ENCODE measurements at regions not wholly inside any gene's neighbourhood (a gene's known extent, or its start where the extent isn't known, plus 50 kb on each side); places are given as distances from the start of the nearest gene placed in this dataset.

- intact Hi-C loops (cut with micrococcal nuclease; ENCODE audit: unreplicated experiment), result no loop called here
- TF ChIP-seq CTCF (IDR thresholded peaks at IDR 0.05; ENCODE audit: insufficient read depth in 1 of 2, low read depth in 1 of 2, low read length in 1 of 2, severe bottlenecking in 1 of 2, unreplicated experiment in 1 of 2), result no peak
- no peak overlapping the region for H3K4me3 ChIP-seq (ENCODE audit: low read depth, low read length)
- no peaks in the 10 kb centered on the region for H3K4me1 Mint-ChIP-seq (ENCODE audit: low read depth, unreplicated experiment)
- no peaks in the 10 kb centered on the region for H3K36me3 Mint-ChIP-seq (ENCODE audit: insufficient read depth, unreplicated experiment)
- H3K27ac Mint-ChIP-seq (ENCODE audit: unreplicated experiment), result no peak overlapping the region
- H3K9me3 Mint-ChIP-seq (ENCODE audit: unreplicated experiment), result no peaks in the 10 kb centered on the region
- POLR2A ChIA-PET, result no interaction called here
- no peaks in the 10 kb centered on the region for H3K27me3 ChIP-seq (replicated peaks; ENCODE audit: control insufficient read depth, insufficient read depth, low read length)
- H3K4me1 ChIP-seq, result no peaks in the 10 kb centered on the region
- no peak for DNase-seq
- no peaks in the 10 kb centered on the region for H3K9me3 ChIP-seq
- CTCF ChIA-PET, result no interaction called here
- H3K27me3 Mint-ChIP-seq (ENCODE audit: insufficient read depth, unreplicated experiment), result no peaks in the 10 kb centered on the region
- H3K4me3 Mint-ChIP-seq (ENCODE audit: unreplicated experiment), result no peak overlapping the region
- no TSS peak for BruUV-seq (replicated peaks)
- H3K36me3 ChIP-seq (ENCODE audit: control insufficient read depth, insufficient read depth, low read length), result no peaks in the 10 kb centered on the region
These were observed 550.0 kb downstream of the RAPGEF2 start for GRCh38 chr4:159652871-159653270.

GRCh38 chr4:159655547-159655946, 552.7 kb downstream of the RAPGEF2 start:
- Histone ChIP-seq H3K36me3 (ENCODE audit: control insufficient read depth, insufficient read depth, low read length) (no peaks in the 10 kb centered on the region), H3K27me3 (replicated peaks; ENCODE audit: control insufficient read depth, insufficient read depth, low read length) (no peaks in the 10 kb centered on the region), H3K4me1 (no peaks in the 10 kb centered on the region), H3K4me3 (ENCODE audit: low read depth, low read length) (no peak overlapping the region), H3K9me3 (no peaks in the 10 kb centered on the region)
- Mint-ChIP-seq H3K4me3 (ENCODE audit: unreplicated experiment) (no peak overlapping the region), H3K9me3 (ENCODE audit: unreplicated experiment) (no peaks in the 10 kb centered on the region), H3K36me3 (ENCODE audit: insufficient read depth, unreplicated experiment) (no peaks in the 10 kb centered on the region), H3K4me1 (ENCODE audit: low read depth, unreplicated experiment) (no peaks in the 10 kb centered on the region), H3K27ac (ENCODE audit: unreplicated experiment) (no peak overlapping the region), H3K27me3 (ENCODE audit: insufficient read depth, unreplicated experiment) (no peaks in the 10 kb centered on the region)
- intact Hi-C loops (cut with micrococcal nuclease; ENCODE audit: unreplicated experiment), result no loop called here
- no peak for TF ChIP-seq CTCF (IDR thresholded peaks at IDR 0.05; ENCODE audit: insufficient read depth in 1 of 2, low read depth in 1 of 2, low read length in 1 of 2, severe bottlenecking in 1 of 2, unreplicated experiment in 1 of 2)
- no peak for DNase-seq
- BruUV-seq (replicated peaks), result no TSS peak
- ChIA-PET CTCF (no interaction called here), POLR2A (no interaction called here)

GRCh38 chr4:159669094-159669493, 566.2 kb downstream of the RAPGEF2 start:
- CTCF ChIA-PET, result no interaction called here
- no peak overlapping the region for H3K4me3 Mint-ChIP-seq (ENCODE audit: unreplicated experiment)
- Histone ChIP-seq H3K4me1 (no peaks in the 10 kb centered on the region), H3K4me3 (ENCODE audit: low read depth, low read length) (no peak overlapping the region), H3K36me3 (ENCODE audit: control insufficient read depth, insufficient read depth, low read length) (no peaks in the 10 kb centered on the region), H3K27me3 (replicated peaks; ENCODE audit: control insufficient read depth, insufficient read depth, low read length) (no peaks in the 10 kb centered on the region), H3K9me3 (no peaks in the 10 kb centered on the region)
- H3K27ac Mint-ChIP-seq (ENCODE audit: unreplicated experiment), result no peak overlapping the region
- POLR2A ChIA-PET, result no interaction called here
- TF ChIP-seq CTCF (IDR thresholded peaks at IDR 0.05; ENCODE audit: insufficient read depth in 1 of 2, low read depth in 1 of 2, low read length in 1 of 2, severe bottlenecking in 1 of 2, unreplicated experiment in 1 of 2), result no peak
- intact Hi-C loops (cut with micrococcal nuclease; ENCODE audit: unreplicated experiment), result no loop called here
- BruUV-seq (replicated peaks), result no TSS peak
- no peak for DNase-seq
- no peaks in the 10 kb centered on the region for H3K27me3 Mint-ChIP-seq (ENCODE audit: insufficient read depth, unreplicated experiment)
- H3K9me3 Mint-ChIP-seq (ENCODE audit: unreplicated experiment), result no peaks in the 10 kb centered on the region
- no peaks in the 10 kb centered on the region for H3K4me1 Mint-ChIP-seq (ENCODE audit: low read depth, unreplicated experiment)
- no peaks in the 10 kb centered on the region for H3K36me3 Mint-ChIP-seq (ENCODE audit: insufficient read depth, unreplicated experiment)

Data from Caco-2 (cell line).